Glomerular visceral epithelial cell (primary cell): ENCODE measurements at regions not wholly inside any gene's neighbourhood (a gene's known extent, or its start where the extent isn't known, plus 50 kb on each side); places are given as distances from the start of the nearest gene placed in this dataset.

Experiments used
- DNase-seq: peaks from one replicate; pipeline ENCODE4 v3.0.0-alpha.2; 2016; ENCODE audit errors: extremely low spot score

DNA sequence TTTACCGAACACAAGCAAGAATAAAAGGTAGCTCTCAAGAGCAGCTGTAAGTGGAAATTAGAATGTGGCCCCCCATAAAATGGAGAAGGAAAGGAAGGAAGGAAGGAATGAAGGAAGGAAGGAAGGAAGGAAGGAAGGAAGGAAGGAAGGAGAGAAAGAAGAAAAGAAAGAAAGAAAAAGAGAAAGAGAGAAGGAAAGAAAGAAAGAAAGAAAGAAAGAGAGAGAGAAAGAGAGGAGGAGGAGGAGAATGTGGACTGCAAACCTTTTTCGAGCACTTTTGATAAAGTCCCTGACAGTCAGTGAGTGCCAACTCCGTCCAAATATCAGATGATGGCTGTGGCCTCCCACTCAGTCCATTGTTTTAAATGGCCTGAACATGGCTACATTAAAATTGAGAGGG is 53.8 kb upstream of the SNX2 start:
- no peak for DNase-seq

DNA sequence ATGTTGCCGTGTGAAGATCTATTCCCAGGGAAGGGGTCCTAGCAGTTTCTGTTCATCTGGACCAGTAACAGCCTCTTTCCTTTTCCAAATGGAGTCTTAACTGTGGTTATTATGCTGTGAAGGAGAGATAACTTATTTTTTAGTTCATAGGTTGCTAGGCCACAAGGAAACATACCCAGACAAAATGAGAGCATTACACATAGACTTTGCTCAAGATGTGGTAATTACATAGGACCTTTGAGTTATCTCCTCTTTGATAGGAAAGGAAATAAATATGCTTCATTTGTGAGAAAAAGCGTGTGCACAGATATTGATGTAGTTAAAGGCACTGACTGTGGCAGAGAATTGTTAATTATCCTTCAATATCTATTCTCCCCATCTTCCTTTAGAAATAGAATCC is 52.5 kb upstream of the SNX2 start:
- no peak for DNase-seq

DNA sequence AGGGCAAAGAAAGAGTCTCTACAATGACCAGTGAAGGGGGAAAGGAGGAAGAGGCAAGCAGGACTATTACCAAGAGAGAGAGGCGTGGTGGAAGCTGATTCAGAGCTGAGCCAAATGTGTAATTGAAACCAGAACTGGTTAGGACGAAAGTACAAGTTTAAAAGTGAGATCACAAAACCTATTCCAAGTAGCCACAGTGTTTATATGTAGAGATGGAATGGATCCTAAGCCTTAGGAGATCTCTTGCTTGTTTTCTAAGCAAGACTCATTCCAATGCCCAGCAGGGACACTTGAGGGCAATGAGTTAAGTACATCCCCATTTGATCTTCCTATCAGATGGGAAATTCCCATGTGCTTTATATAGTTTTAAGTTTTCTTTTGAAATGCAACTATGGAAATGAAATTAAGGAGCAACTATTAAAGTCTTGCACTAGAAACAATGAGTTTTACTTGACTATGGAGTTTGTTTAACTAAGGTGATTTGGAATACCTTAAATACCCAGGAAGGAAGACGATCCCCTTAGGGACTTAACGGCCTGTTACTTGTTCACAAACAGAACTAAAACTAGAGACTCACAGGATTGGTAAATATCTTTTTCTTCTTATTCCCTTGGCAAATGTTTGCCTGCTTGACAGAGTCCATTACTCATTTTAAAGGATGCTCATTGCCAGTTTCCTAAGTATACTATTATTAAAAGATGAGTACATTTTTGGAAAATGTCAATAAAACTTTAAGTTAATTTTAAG is 51.1 kb upstream of the SNX2 start:
- no peak for DNase-seq
